H1 (cell line): ENCODE measurements at regions not wholly inside any gene's neighbourhood (a gene's known extent, or its start where the extent isn't known, plus 50 kb on each side); places are given as distances from the start of the nearest gene placed in this dataset.

Source experiments
- CTCF ChIA-PET: fragments of 300-600 bp; sonication (Branson Sonifier 250); formaldehyde crosslinking; loops from one replicate; lab custom pipeline; 2021; ENCODE audit not compliant: partially characterized antibody; lab: Charles Lee
- POLR2A ChIA-PET: fragments of 300-600 bp; sonication (Branson Sonifier 250); formaldehyde crosslinking; loops from one replicate; lab custom pipeline; 2021; ENCODE audit warnings: inconsistent platforms; ENCODE audit not compliant: partially characterized antibody; lab: Charles Lee
- DNase-seq, 2 experiments: peaks; one replicate each; pipeline versions ENCODE4 v3.0.0 to v3.0.0-alpha.2; 2010 to 2022; ENCODE audit warnings: low spot score in 2 of 2, low read depth in 1 of 2, mixed read lengths in 1 of 2
- FAIRE-seq: peaks from 2 replicates; lab custom pipeline; 2011; peaks lifted over from hg19 to GRCh38; lab: Jason Lieb, UNC
- H2AFZ ChIP-seq: 2 replicates; pipeline ENCODE4 v1.8.1; 2012; ENCODE audit warnings: low read length, inconsistent platforms
- H2AK5ac ChIP-seq: 2 replicates; pipeline ENCODE4 v1.6.1; 2013; ENCODE audit warnings: low read depth, low read length
- H2BK120ac ChIP-seq: replicated peaks from 2 replicates; pipeline ENCODE3; 2013; ENCODE audit warnings: low read depth, low read length, inconsistent platforms
- H2BK12ac ChIP-seq: 2 replicates; pipeline ENCODE4 v1.6.1; 2013; ENCODE audit warnings: low read depth, low read length
- H2BK15ac ChIP-seq: 2 replicates; pipeline ENCODE4 v1.6.1; 2013; ENCODE audit warnings: low read length
- H2BK20ac ChIP-seq: 2 replicates; pipeline ENCODE4 v1.6.1; 2013; ENCODE audit warnings: low read length
- H2BK5ac ChIP-seq: 2 replicates; pipeline ENCODE4 v1.6.1; 2013; ENCODE audit warnings: low read depth, low read length
- H3K14ac ChIP-seq: 2 replicates; pipeline ENCODE4 v1.6.1; 2013; ENCODE audit warnings: inconsistent platforms; ENCODE audit not compliant: insufficient read length
- H3K18ac ChIP-seq: 2 replicates; pipeline ENCODE4 v1.6.1; 2013; ENCODE audit warnings: low read length; ENCODE audit errors: extremely low read depth
- H3K23ac ChIP-seq: 2 replicates; pipeline ENCODE4 v1.6.1; 2013; ENCODE audit warnings: inconsistent platforms; ENCODE audit not compliant: insufficient read length
- H3K23me2 ChIP-seq: 2 replicates; pipeline ENCODE4 v1.6.1; 2013; ENCODE audit warnings: low read depth, low read length
- H3K27ac ChIP-seq: 2 replicates; pipeline ENCODE4 v1.6.1; 2011; ENCODE audit warnings: low read depth, low read length, inconsistent platforms
- H3K27me3 ChIP-seq, 4 experiments: replicated peaks in 1 of 4; 1 replicate in 1 of 4; 2 replicates in 3 of 4; pipeline versions ENCODE4 v1.6.1 to v1.8.1; 2011 to 2013; ENCODE audit warnings: low read length in 3 of 4, mild to moderate bottlenecking in 3 of 4, inconsistent platforms in 2 of 4, mixed read lengths in 2 of 4, moderate library complexity in 1 of 4; ENCODE audit not compliant: control insufficient read depth in 3 of 4, insufficient read depth in 3 of 4; ENCODE audit errors: extremely low read depth in 1 of 4
- H3K36me3 ChIP-seq, 4 experiments: 2 replicates each; pipeline versions ENCODE4 v1.6.1 to v1.8.1; 2011 to 2013; ENCODE audit warnings: mild to moderate bottlenecking in 4 of 4, low read length in 3 of 4, moderate library complexity in 2 of 4, control low read depth in 1 of 4, inconsistent platforms in 1 of 4; ENCODE audit not compliant: insufficient read depth in 4 of 4, control insufficient read depth in 2 of 4
- H3K4ac ChIP-seq: replicated peaks from 2 replicates; pipeline ENCODE3; 2013; ENCODE audit warnings: low read length, low read depth, mixed read lengths, inconsistent platforms; ENCODE audit not compliant: insufficient read length
- H3K4me1 ChIP-seq, 4 experiments: replicated peaks in 1 of 4; 1 replicate in 1 of 4; 2 replicates in 3 of 4; pipeline versions ENCODE4 v1.6.1 to v1.8.1; 2011 to 2013; ENCODE audit warnings: low read length in 3 of 4, inconsistent platforms in 2 of 4, mixed read lengths in 1 of 4; ENCODE audit not compliant: insufficient read depth in 4 of 4, control insufficient read depth in 3 of 4
- H3K4me2 ChIP-seq, 2 experiments: 2 replicates each; pipeline versions ENCODE4 v1.6.1 to v1.8.1; 2011 to 2013; ENCODE audit warnings: low read depth in 2 of 2, low read length in 2 of 2, control low read depth in 1 of 2, inconsistent platforms in 1 of 2, mild to moderate bottlenecking in 1 of 2; ENCODE audit not compliant: insufficient read depth in 1 of 2
- H3K4me3 ChIP-seq, 4 experiments: fragments of 200-600, 300-600 bp in 1 of 4; sonication (generic), shearing (Covaris generic), sonication (Bioruptor Twin) in 1 of 4; 2 replicates each; pipeline versions ENCODE4 v1.5.1 to v1.8.1; 2011 to 2016; ENCODE audit warnings: low read length in 4 of 4, low read depth in 3 of 4, control low read depth in 2 of 4, inconsistent platforms in 2 of 4, mild to moderate bottlenecking in 2 of 4, mixed read lengths in 1 of 4, moderate library complexity in 1 of 4; ENCODE audit not compliant: insufficient read depth in 2 of 4; ENCODE audit errors: extremely low read depth in 1 of 4
- H3K56ac ChIP-seq: replicated peaks from 2 replicates; pipeline ENCODE3; 2013; ENCODE audit warnings: low read depth, mild to moderate bottlenecking, mixed read lengths, low read length, inconsistent platforms; ENCODE audit not compliant: insufficient read length
- H3K79me1 ChIP-seq: 2 replicates; pipeline ENCODE4 v1.6.1; 2013; ENCODE audit warnings: low read depth, low read length, control low read depth
- H3K79me2 ChIP-seq, 2 experiments: 2 replicates each; pipeline versions ENCODE4 v1.6.1 to v1.8.1; 2012 to 2013; ENCODE audit warnings: low read length in 2 of 2, mild to moderate bottlenecking in 2 of 2, inconsistent platforms in 1 of 2; ENCODE audit not compliant: insufficient read depth in 2 of 2, control insufficient read depth in 1 of 2
- H3K9ac ChIP-seq, 4 experiments: replicated peaks in 1 of 4; 1 replicate in 1 of 4; 2 replicates in 3 of 4; pipeline versions ENCODE4 v1.6.1 to v1.8.1; 2011 to 2013; ENCODE audit warnings: low read depth in 3 of 4, low read length in 3 of 4, control low read depth in 2 of 4, mild to moderate bottlenecking in 2 of 4, moderate library complexity in 2 of 4, inconsistent platforms in 1 of 4; ENCODE audit errors: extremely low read depth in 1 of 4
- H3K9me3 ChIP-seq, 2 experiments: 2 replicates each; pipeline versions ENCODE4 v1.6.1 to v1.8.1; 2012 to 2013; ENCODE audit warnings: mild to moderate bottlenecking in 2 of 2, moderate library complexity in 2 of 2, control low read depth in 1 of 2, inconsistent platforms in 1 of 2, low read depth in 1 of 2, low read length in 1 of 2, mixed read lengths in 1 of 2; ENCODE audit not compliant: insufficient read depth in 2 of 2
- H4K20me1 ChIP-seq, 2 experiments: replicated peaks in 1 of 2; 2 replicates each; pipeline versions ENCODE3 to v1.8.1; 2011 to 2013; ENCODE audit warnings: inconsistent platforms in 2 of 2, low read length in 2 of 2, mild to moderate bottlenecking in 1 of 2; ENCODE audit not compliant: insufficient read depth in 2 of 2, control insufficient read depth in 1 of 2
- H4K5ac ChIP-seq: 2 replicates; pipeline ENCODE4 v1.6.1; 2013; ENCODE audit warnings: low read length, low read depth, mixed read lengths, inconsistent platforms; ENCODE audit not compliant: insufficient read length
- H4K8ac ChIP-seq: 2 replicates; pipeline ENCODE4 v1.8.0; 2013; ENCODE audit warnings: mild to moderate bottlenecking, moderate library complexity, low read length, inconsistent platforms; ENCODE audit not compliant: insufficient read depth; ENCODE audit errors: extremely low read depth
- H4K91ac ChIP-seq: replicated peaks from 2 replicates; pipeline ENCODE3; 2013; ENCODE audit warnings: low read length, mixed read lengths, inconsistent platforms; ENCODE audit not compliant: insufficient read length
- ASH2L ChIP-seq: fragments of 200-600, 300-600 bp; sonication (generic); IDR thresholded peaks from one replicate; pipeline ENCODE4 v1.7.1; 2017; ENCODE audit warnings: low read length
- RAD21 ChIP-seq, 2 experiments: IDR thresholded peaks in 1 of 2; conservative IDR thresholded peaks in 1 of 2; 2 replicates each; pipeline ENCODE4 v1.6.1; 2011; ENCODE audit warnings: low read depth in 2 of 2, low read length in 2 of 2, improper control_type of control experiment in 1 of 2, inconsistent platforms in 1 of 2, mild to moderate bottlenecking in 1 of 2, moderate library complexity in 1 of 2
- SP4 ChIP-seq: IDR thresholded peaks from 2 replicates; pipeline ENCODE4 v1.6.1; 2012; ENCODE audit warnings: low read length, inconsistent platforms
- TAF1 ChIP-seq: IDR thresholded peaks from 2 replicates; pipeline ENCODE4 v1.6.1; 2011; ENCODE audit warnings: mild to moderate bottlenecking, low read depth, low read length
- WGBS, 2 experiments: shearing (Covaris generic) in 1 of 2; methylation state at CpG; one replicate each; pipeline versions ENCODE4 v1.1.6 to v1.1.7; 2013 to 2015; ENCODE audit warnings: low lambda C conversion rate in 2 of 2, mixed read lengths in 2 of 2, inconsistent platforms in 1 of 2, low coverage in 1 of 2, missing lambda C conversion rate in 1 of 2; ENCODE audit not compliant: insufficient replicate concordance in 2 of 2, insufficient coverage in 1 of 2, insufficient read length in 1 of 2; ENCODE audit errors: extremely low coverage in 1 of 2, missing lambda C conversion rate in 1 of 2; 5-methylcytosine and 5-hydroxymethylcytosine counted together

DNA sequence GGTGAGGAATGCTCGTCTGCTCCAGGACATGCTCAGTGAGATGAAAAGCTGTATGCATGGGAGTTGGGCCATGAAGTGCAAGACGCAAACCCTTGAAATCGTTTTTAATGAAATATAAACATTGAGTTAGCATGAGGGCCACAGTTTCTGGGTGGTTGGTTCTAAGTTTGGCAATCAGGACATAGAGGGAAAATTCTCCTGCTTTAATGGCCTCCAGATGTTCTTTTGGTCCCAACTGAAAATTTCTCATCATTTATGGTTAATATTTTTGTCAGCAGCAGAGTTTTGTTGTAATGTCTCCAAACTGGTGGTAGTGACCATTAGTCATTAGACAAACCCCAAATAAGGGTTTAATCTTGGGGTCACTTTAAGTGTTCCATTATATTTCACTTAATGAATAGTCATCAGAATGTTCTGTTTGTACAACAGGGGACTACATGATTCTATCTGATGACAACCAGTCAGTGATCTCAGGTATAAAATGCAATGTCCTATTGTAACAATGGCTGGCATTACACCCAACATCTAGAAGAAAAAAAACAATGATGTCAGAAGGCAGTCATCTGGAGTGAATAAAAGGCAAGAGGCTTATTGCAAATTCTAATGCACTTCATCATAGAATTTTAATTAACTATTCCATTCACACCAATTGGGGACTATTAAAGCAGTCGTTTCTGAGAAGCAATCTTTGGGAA, 197.4 kb downstream of the JCAD start:
- Histone ChIP-seq H3K23ac (no peak overlapping the region), H3K4me3 (no peak overlapping the region), H3K9me3 (no peaks in the 10 kb centered on the region), H2AK5ac (no peak overlapping the region), H3K27me3 (no peaks in the 10 kb centered on the region), H3K18ac (no peak overlapping the region), H2BK5ac (no peak overlapping the region), H3K79me2 (no peaks in the 10 kb centered on the region), H3K9ac (no peak overlapping the region), H3K79me1 (no peaks in the 10 kb centered on the region), H2BK15ac (no peak overlapping the region), H2AFZ (no peak overlapping the region), H2BK12ac (no peak overlapping the region), H3K36me3 (no peaks in the 10 kb centered on the region), H4K8ac (no peak overlapping the region), H3K4ac (no peak overlapping the region), H4K20me1 (no peaks in the 10 kb centered on the region), H3K56ac (no peak overlapping the region), H2BK120ac (no peak overlapping the region), H3K23me2 (no peaks in the 10 kb centered on the region), H2BK20ac (no peak overlapping the region), H3K14ac (no peak overlapping the region), H4K5ac (no peak overlapping the region)
- no peak for FAIRE-seq
- ChIA-PET POLR2A (no interaction called here), CTCF (interaction anchor here (2.3 kb wide), 1 partner anchor 126 kb away, joined by 7 read pairs; no protein-coding TSS in a partner anchor)
- DNase-seq: no peak
- WGBS, 2 experiments: 73% methylated on average over 4 of the region's 4 CpGs; no CpG with 5 or more reads in 1 of the 2 experiments
- no peak for TF ChIP-seq ASH2L
- no peak for TF ChIP-seq SP4
- no peak for TF ChIP-seq RAD21 (IDR thresholded peaks at IDR 0.05 in 1 of 2, conservative IDR thresholded peaks at IDR 0.05 in 1 of 2; ENCODE audit: low read depth in 2 of 2, low read length in 2 of 2)
- TF ChIP-seq TAF1: no peak
- TF ChIP-seq, all 59 proteins: peak for 0
- Histone ChIP-seq H3K4me2 (no peak overlapping the region), H3K27ac (no peak overlapping the region), H4K91ac (no peak overlapping the region), H3K4me1 (peaks cover 0 to 2% (median 0%) of the 10 kb centered on the region in 4 experiments; a peak in 1 of 7 replicates)
